Neural cell (in vitro differentiated cells): ENCODE measurements at regions not wholly inside any gene's neighbourhood (a gene's known extent, or its start where the extent isn't known, plus 50 kb on each side); places are given as distances from the start of the nearest gene placed in this dataset.

ENCODE experiments used
- H2AFZ ChIP-seq: fragments of 200-600, 300-800 bp; sonication (generic), shearing (Covaris generic); 2 replicates; pipeline ENCODE4 v1.6.0; 2014; ENCODE audit warnings: low read depth, mild to moderate bottlenecking, antibody characterized with exemption, low read length, moderate library complexity
- H3F3A ChIP-seq: fragments of 200-600 bp; shearing (Covaris generic); 2 replicates; pipeline ENCODE4 v1.6.1; 2016; ENCODE audit warnings: mild to moderate bottlenecking, moderate library complexity, mixed read lengths, antibody characterized with exemption, low read length; ENCODE audit not compliant: insufficient read depth, poor library complexity, severe bottlenecking
- H3K27ac ChIP-seq: fragments of 200-600, 300-800 bp; sonication (generic), shearing (Covaris generic); 2 replicates; pipeline ENCODE4 v1.5.1; 2014; ENCODE audit warnings: mild to moderate bottlenecking, low read length, moderate library complexity
- H3K27me3 ChIP-seq: fragments of 300-800, 200-600 bp; sonication (generic), shearing (Covaris generic); 2 replicates; pipeline ENCODE4 v1.6.0; 2014; ENCODE audit warnings: mild to moderate bottlenecking, low read depth, low read length, moderate library complexity; ENCODE audit not compliant: insufficient read depth
- H3K36me3 ChIP-seq: fragments of 300-800, 200-600 bp; sonication (generic), shearing (Covaris generic); 2 replicates; pipeline ENCODE4 v1.5.1; 2014; ENCODE audit warnings: mild to moderate bottlenecking, antibody characterized with exemption, low read length, moderate library complexity; ENCODE audit not compliant: insufficient read depth
- H3K4me2 ChIP-seq: fragments of 300-800, 200-600 bp; sonication (generic), shearing (Covaris generic); 2 replicates; pipeline ENCODE4 v1.6.0; 2014; ENCODE audit warnings: mild to moderate bottlenecking, low read length
- H3K4me3 ChIP-seq: fragments of 300-800, 200-600 bp; sonication (generic), shearing (Covaris generic); 2 replicates; pipeline ENCODE4 v1.5.1; 2014; ENCODE audit warnings: mild to moderate bottlenecking, low read length, moderate library complexity
- H3K79me2 ChIP-seq: fragments of 200-600 bp; shearing (Covaris generic); replicated peaks from 2 replicates; pipeline ENCODE4 v1.6.0; 2014; ENCODE audit warnings: mild to moderate bottlenecking, low read length, moderate library complexity; ENCODE audit not compliant: insufficient read depth
- H3K9ac ChIP-seq: fragments of 300-800, 200-600 bp; sonication (generic), shearing (Covaris generic); 2 replicates; pipeline ENCODE4 v1.6.1; 2016; ENCODE audit warnings: mild to moderate bottlenecking, low read length, mixed read lengths
- H3K9me2 ChIP-seq: fragments of 200-600 bp; shearing (Covaris generic); 2 replicates; pipeline ENCODE4 v1.6.1; 2016; ENCODE audit warnings: mild to moderate bottlenecking, low read length, mixed read lengths; ENCODE audit not compliant: insufficient read depth
- H3K9me3 ChIP-seq: fragments of 200-600, 300-800 bp; sonication (generic), shearing (Covaris generic); 2 replicates; pipeline ENCODE4 v1.6.1; 2016; ENCODE audit warnings: mild to moderate bottlenecking, mixed run types, low read length, moderate library complexity, mixed read lengths
- H4K20me1 ChIP-seq: fragments of 200-600 bp; shearing (Covaris generic); 2 replicates; pipeline ENCODE4 v1.6.1; 2016; ENCODE audit warnings: mild to moderate bottlenecking, mixed run types; ENCODE audit not compliant: insufficient read depth
- CTCF ChIP-seq: fragments of 450-650 bp; IDR thresholded peaks from 2 replicates; pipeline ENCODE4 v1.5.1; 2014; ENCODE audit warnings: antibody characterized with exemption, mild to moderate bottlenecking, moderate library complexity; ENCODE audit not compliant: poor library complexity, severe bottlenecking
- EP300 ChIP-seq: fragments of 450-650 bp; conservative IDR thresholded peaks from 2 replicates; pipeline ENCODE4 v1.6.1; 2014; ENCODE audit warnings: antibody characterized with exemption, mild to moderate bottlenecking, moderate library complexity; ENCODE audit not compliant: poor library complexity, severe bottlenecking
- EZH2 ChIP-seq: fragments of 200-600, 300-800 bp; shearing (Covaris generic), sonication (generic); IDR thresholded peaks from 2 replicates; pipeline ENCODE4 v1.6.1; 2014; ENCODE audit warnings: antibody characterized with exemption, low read length, borderline replicate concordance, mild to moderate bottlenecking; ENCODE audit not compliant: insufficient read depth, poor library complexity, severe bottlenecking
- MXI1 ChIP-seq: fragments of 450-650 bp; conservative IDR thresholded peaks from 2 replicates; pipeline ENCODE4 v1.6.1; 2014; ENCODE audit warnings: antibody characterized with exemption, mild to moderate bottlenecking; ENCODE audit not compliant: poor library complexity, severe bottlenecking
- POLR2AphosphoS5 ChIP-seq: IDR thresholded peaks from 2 replicates; pipeline ENCODE4 v1.6.1; 2012
- RAD21 ChIP-seq: fragments of 450-650 bp; conservative IDR thresholded peaks from 2 replicates; pipeline ENCODE4 v1.6.1; 2014; ENCODE audit warnings: antibody characterized with exemption, mild to moderate bottlenecking, moderate library complexity
- REST ChIP-seq: IDR thresholded peaks from 2 replicates; pipeline ENCODE4 v1.6.1; 2012; ENCODE audit warnings: borderline replicate concordance
- SMC3 ChIP-seq: fragments of 450-650 bp; conservative IDR thresholded peaks from 2 replicates; pipeline ENCODE4 v1.6.1; 2014; ENCODE audit warnings: antibody characterized with exemption, mild to moderate bottlenecking, moderate library complexity; ENCODE audit not compliant: poor library complexity
- TAF1 ChIP-seq: IDR thresholded peaks from 2 replicates; pipeline ENCODE4 v1.6.1; 2012; ENCODE audit warnings: low read depth

DNA sequence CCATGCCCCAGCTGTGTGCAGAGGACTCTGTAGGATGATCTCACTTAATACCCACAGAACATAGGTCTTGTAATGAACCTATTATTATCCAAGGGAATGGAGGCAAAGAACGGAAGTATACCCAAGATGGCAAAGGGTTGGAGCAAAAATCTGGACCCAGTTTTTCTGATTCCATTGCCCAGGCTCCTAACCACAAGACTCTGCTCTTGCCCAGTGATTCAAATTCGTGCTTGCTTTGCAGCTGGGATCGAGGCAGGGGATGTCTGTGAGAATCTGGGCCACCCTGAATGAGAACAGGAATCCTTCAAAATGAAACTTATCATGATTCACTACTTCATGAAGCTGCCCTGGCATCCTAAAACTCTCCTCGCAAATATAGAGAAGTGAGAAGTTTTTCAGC, 97.5 kb upstream of the KCNJ6 start:
- Histone ChIP-seq H3K9me3 (no peaks in the 10 kb centered on the region), H3K4me2 (no peak overlapping the region), H3K27me3 (no peaks in the 10 kb centered on the region), H3K9me2 (no peaks in the 10 kb centered on the region), H3K27ac (no peak overlapping the region), H3K79me2 (no peaks in the 10 kb centered on the region), H4K20me1 (no peaks in the 10 kb centered on the region), H2AFZ (no peak overlapping the region), H3K36me3 (no peaks in the 10 kb centered on the region), H3F3A (no peaks in the 10 kb centered on the region), H3K4me3 (no peak overlapping the region), H3K9ac (no peak overlapping the region)
- no peak for TF ChIP-seq MXI1
- TF ChIP-seq SMC3: no peak
- no peak for TF ChIP-seq TAF1
- TF ChIP-seq CTCF: no peak
- TF ChIP-seq POLR2AphosphoS5: no peak
- TF ChIP-seq EP300: no peak
- TF ChIP-seq EZH2: no peak
- TF ChIP-seq REST: no peak
- no peak for TF ChIP-seq RAD21

DNA sequence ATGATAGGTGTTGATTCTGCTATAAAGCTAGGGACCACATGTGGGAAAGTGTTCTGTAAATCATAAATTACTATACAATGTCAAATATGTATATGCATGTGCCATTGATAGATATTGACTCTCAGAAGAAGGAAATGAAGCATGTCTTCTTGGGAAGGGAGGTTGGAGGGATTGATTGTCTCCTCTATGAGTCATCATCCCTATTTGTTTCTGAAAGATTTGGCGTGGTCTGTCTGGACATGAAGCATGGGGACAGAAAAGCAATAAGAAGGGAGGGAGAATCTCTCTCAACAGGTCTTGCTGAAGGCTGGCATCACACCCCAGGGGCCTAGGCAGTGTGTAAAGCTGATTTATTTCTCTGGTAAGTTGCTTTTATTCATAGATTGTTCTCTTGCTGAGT, 98.0 kb upstream of the KCNJ6 start:
- TF ChIP-seq CTCF (no peak), RAD21 (no peak), EP300 (no peak), TAF1 (no peak), SMC3 (no peak), REST (no peak), POLR2AphosphoS5 (no peak), MXI1 (no peak), EZH2 (no peak)
- Histone ChIP-seq H3K9me2 (no peaks in the 10 kb centered on the region), H3K4me2 (no peak overlapping the region)

More for the DNA sequence above, 98.0 kb upstream of the KCNJ6 start:
- Histone ChIP-seq H2AFZ (no peak overlapping the region), H3K9me3 (no peaks in the 10 kb centered on the region), H3K79me2 (no peaks in the 10 kb centered on the region), H3F3A (no peaks in the 10 kb centered on the region), H3K4me3 (no peak overlapping the region), H3K9ac (no peak overlapping the region), H3K27ac (no peak overlapping the region), H3K36me3 (no peaks in the 10 kb centered on the region), H4K20me1 (no peaks in the 10 kb centered on the region), H3K27me3 (no peaks in the 10 kb centered on the region)
